HL-60 (cell line): ENCODE measurements at regions not wholly inside any gene's neighbourhood (a gene's known extent, or its start where the extent isn't known, plus 50 kb on each side); places are given as distances from the start of the nearest gene placed in this dataset.

ENCODE experiments used
- GABPA ChIP-seq: IDR thresholded peaks from 2 replicates; pipeline ENCODE4 v1.6.1; 2012; ENCODE audit warnings: low read depth
- POLR2AphosphoS5 ChIP-seq: IDR thresholded peaks from 2 replicates; pipeline ENCODE4 v1.6.1; 2012; ENCODE audit warnings: low read depth
- TF ChIP-seq, protein P1 (sequence below): IDR thresholded peaks from one replicate; pipeline ENCODE4 v1.5.1; 2011; ENCODE audit warnings: low read length, control low read depth, inconsistent platforms; ENCODE audit not compliant: insufficient read depth
- TF ChIP-seq, protein P2 (sequence below): IDR thresholded peaks from 2 replicates; pipeline ENCODE4 v1.6.1; 2012; ENCODE audit warnings: low read depth; ENCODE audit not compliant: insufficient replicate concordance

DNA sequence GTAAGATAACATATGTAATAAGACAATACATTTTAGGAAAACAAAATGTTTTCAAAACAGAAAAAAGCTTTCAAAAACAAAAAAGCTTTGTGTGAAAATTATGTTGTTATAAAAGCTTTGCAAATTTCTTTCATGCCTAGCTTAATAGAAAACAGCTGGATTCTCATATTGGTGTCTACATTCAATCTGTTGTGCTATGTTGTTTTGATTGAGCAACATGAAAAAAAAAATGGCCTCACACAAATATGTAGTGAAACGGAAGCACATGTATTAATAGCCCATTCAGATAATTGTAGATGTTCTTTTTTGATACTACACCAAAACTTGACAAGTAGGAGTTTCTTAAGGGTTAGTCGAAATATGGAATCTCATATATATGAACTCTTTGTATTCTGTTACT is 197.5 kb downstream of the ZEB2 start:
- TF ChIP-seq, protein P1, sequence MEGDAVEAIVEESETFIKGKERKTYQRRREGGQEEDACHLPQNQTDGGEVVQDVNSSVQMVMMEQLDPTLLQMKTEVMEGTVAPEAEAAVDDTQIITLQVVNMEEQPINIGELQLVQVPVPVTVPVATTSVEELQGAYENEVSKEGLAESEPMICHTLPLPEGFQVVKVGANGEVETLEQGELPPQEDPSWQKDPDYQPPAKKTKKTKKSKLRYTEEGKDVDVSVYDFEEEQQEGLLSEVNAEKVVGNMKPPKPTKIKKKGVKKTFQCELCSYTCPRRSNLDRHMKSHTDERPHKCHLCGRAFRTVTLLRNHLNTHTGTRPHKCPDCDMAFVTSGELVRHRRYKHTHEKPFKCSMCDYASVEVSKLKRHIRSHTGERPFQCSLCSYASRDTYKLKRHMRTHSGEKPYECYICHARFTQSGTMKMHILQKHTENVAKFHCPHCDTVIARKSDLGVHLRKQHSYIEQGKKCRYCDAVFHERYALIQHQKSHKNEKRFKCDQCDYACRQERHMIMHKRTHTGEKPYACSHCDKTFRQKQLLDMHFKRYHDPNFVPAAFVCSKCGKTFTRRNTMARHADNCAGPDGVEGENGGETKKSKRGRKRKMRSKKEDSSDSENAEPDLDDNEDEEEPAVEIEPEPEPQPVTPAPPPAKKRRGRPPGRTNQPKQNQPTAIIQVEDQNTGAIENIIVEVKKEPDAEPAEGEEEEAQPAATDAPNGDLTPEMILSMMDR = no peak
- no peak for TF ChIP-seq POLR2AphosphoS5
- TF ChIP-seq, protein P2, sequence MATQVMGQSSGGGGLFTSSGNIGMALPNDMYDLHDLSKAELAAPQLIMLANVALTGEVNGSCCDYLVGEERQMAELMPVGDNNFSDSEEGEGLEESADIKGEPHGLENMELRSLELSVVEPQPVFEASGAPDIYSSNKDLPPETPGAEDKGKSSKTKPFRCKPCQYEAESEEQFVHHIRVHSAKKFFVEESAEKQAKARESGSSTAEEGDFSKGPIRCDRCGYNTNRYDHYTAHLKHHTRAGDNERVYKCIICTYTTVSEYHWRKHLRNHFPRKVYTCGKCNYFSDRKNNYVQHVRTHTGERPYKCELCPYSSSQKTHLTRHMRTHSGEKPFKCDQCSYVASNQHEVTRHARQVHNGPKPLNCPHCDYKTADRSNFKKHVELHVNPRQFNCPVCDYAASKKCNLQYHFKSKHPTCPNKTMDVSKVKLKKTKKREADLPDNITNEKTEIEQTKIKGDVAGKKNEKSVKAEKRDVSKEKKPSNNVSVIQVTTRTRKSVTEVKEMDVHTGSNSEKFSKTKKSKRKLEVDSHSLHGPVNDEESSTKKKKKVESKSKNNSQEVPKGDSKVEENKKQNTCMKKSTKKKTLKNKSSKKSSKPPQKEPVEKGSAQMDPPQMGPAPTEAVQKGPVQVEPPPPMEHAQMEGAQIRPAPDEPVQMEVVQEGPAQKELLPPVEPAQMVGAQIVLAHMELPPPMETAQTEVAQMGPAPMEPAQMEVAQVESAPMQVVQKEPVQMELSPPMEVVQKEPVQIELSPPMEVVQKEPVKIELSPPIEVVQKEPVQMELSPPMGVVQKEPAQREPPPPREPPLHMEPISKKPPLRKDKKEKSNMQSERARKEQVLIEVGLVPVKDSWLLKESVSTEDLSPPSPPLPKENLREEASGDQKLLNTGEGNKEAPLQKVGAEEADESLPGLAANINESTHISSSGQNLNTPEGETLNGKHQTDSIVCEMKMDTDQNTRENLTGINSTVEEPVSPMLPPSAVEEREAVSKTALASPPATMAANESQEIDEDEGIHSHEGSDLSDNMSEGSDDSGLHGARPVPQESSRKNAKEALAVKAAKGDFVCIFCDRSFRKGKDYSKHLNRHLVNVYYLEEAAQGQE = no peak
- no peak for TF ChIP-seq GABPA
